ENCODE measurements at regions not wholly inside any gene's neighbourhood (a gene's known extent, or its start where the extent isn't known, plus 50 kb on each side); places are given as distances from the start of the nearest gene placed in this dataset.

GRCh38 chr21:25422610-25423608 lies 184.4 kb downstream of the MRPL39 start:
- DNase-seq (ENCODE audit: low read depth), result no peak

GRCh38 chr21:25421321-25422028 lies 185.8 kb downstream of the MRPL39 start:
- peak; percentile 34 for DNase-seq (ENCODE audit: low read depth)

DNA sequence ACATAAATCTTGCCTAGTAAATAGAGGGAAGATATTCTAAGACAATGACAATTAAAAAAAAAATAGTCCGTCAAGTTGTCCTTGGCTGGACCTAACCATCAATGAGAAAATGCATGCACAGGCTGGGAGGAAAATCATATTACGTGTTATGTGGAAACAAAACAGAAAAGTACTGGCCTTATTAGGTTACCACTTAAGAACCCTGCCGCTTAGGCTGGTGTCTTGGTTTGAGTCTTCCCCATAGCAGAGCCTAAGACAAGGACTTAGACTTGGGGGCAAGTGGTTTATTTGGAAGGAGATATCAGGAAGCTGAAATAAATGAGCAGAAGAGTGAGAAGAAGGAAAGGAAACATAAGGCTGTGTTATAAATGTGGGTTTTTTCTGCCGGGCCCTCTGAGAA lies 186.4 kb downstream of the MRPL39 start:
- DNase-seq (ENCODE audit: low read depth), result no peak

- DNase-seq (ENCODE audit: low read depth), result no peak
Observed at GRCh38 chr21:25416669-25417068, 190.6 kb downstream of the MRPL39 start.

DNA sequence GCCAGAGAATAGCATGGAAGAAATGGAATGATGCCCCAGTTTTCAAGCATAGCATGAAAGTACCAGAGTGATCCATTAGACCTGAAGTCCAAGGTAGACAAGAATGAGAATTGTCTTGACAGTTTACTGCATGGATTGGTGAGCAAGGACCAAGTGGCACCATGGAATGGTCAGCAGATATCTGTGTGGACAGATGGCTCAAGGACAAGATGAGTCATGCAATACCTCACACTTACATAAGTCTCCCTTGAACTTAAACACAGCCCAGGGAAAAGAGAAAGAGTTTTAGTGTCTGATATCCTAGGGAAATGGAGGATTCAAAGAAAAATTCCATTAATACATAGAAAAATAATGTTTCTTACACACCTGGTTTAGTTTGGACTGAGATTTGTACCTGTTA lies 195.2 kb downstream of the MRPL39 start:
- DNase-seq (ENCODE audit: low read depth), result no peak

DNA sequence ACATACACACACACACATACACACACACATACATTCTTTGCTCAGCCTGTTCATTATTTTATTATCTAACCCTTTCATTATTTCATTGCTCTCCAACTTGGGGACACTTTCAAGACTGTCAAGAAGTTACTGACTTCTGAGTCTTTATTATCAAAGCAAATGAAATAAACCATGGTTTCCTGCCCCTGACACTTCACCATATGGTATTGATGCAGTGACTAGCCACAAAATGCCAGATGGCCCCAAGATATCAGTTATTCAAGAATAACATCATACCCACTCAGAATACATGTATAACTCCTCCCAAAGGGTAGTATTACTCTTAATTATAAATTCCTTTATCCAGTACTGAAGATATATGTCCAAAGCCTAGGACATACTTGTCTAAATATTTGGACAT lies 197.3 kb downstream of the MRPL39 start:
- no peak for DNase-seq (ENCODE audit: low read depth)

DNA sequence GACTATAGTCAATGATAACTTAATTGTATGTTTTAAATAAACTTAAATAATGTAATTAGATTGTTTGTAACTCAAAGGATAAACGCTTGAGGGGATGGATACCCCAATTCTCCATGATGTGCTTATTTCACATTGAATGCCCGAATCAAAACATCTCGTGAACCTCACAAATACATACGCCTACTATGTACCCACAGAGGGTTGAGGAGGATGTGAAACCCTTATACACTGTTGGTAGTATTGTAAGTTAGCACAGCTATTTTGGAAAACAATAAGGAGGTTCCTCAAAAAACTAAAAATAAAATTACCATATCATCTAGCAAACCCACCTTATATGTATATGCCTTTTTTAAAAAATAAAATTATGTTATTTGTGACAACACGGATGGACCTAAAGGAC lies 198.6 kb downstream of the MRPL39 start:
- DNase-seq (ENCODE audit: low read depth), result no peak

GRCh38 chr21:25406887-25407579 lies 200.2 kb downstream of the MRPL39 start:
- DNase-seq (ENCODE audit: low read depth), result no peak

- no peak for DNase-seq (ENCODE audit: low read depth)
Observed at GRCh38 chr21:25405984-25406383, 201.3 kb downstream of the MRPL39 start.

GRCh38 chr21:25402134-25402961 lies 204.9 kb downstream of the MRPL39 start:
- no peak for DNase-seq (ENCODE audit: low read depth)

- no peak for DNase-seq (ENCODE audit: low read depth)
Observed at GRCh38 chr21:25400427-25400826, 206.9 kb downstream of the MRPL39 start.

DNA sequence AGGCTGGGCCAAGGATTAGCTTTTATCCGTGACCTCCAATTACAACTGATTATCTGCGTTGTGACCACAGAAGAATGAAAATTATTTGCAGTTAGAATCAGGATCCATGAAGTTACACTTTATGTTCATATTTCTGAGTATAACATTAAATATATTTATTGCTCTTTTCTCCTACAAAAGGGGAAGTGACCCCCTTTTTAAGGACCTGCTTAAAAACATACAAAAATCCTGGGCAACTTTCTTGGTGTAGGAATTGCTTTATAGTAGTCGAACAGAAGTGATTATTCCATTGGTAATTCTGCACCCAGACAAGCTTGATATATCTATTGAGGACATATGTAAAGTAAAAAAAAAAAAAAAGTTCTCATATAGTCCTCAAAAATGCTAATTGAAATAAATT lies 208.7 kb downstream of the MRPL39 start:
- no peak for DNase-seq (ENCODE audit: low read depth)

- peak; percentile 58 for DNase-seq (ENCODE audit: low read depth)
Observed at GRCh38 chr21:25396135-25396711, 211.1 kb downstream of the MRPL39 start.

DNA sequence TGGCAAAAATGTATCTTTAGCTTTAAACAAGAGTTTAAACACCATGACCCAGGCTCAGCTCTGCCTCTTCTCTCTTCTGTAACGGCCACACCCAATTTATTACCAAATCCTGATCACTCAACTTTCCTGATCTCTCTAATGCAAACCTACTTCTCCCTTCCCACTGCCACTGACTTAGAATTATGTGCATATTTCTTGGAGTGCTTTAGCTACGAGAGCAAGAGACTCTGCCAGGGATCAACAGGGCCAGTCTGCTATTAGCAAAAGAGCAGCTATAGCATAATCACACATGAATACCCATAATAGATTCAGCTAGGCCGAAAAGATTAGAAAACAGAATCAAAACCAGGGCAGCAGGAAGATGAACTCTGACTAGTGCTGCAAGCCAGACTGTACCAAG lies 215.5 kb downstream of the MRPL39 start:
- no peak for DNase-seq (ENCODE audit: low read depth)

DNA sequence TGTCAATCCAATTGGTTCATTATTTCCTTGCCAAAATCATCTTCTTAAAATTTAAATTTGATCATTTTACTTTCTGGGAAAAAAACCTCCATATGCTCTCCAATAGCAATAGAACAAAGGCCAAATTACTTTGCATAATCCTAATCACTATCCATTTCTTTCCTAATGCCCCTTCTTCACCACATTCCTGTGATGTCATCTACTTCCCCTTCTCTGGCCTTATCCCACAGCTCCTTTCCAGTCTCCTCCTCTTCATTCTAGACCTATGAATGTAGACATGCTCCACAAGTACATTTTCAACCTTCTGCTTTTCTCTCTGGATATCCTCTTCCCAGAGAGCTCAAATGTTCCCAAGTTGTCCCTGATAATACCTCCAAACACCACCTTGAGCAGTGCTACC lies 216.6 kb downstream of the MRPL39 start:
- DNase-seq (ENCODE audit: low read depth), result no peak

GRCh38 chr21:25387665-25388064 lies 219.6 kb downstream of the MRPL39 start:
- no peak for DNase-seq (ENCODE audit: low read depth)

DNA sequence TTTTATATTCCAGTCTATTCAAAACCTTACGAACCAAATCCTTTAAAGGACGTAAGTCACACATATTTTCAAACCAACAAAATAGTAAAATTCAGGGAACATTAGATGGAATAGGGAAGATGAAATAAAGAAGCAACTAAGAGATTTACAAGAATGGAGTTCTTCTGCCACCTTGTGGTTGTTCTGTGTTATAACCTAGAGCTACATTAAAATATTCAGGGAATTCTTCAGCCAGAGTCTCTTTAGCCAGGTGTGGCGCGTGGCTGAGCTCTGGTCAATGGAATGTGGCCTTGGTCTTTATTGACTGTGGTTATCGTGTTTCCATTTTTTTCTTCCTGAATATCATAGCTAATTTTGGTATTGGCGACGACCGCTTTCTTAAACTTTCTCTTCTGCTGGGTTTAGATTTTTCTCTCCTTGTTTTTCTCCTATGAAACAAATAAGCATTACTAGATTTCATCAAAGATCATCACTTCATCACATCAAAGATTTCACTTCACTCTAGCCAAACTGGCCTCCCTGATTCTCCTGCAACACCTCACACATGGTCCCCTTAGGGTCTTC lies 221.3 kb downstream of the MRPL39 start:
- DNase-seq (ENCODE audit: low read depth), result no peak

GRCh38 chr21:25385341-25385740 lies 221.9 kb downstream of the MRPL39 start:
- DNase-seq (ENCODE audit: low read depth), result no peak

- no peak for DNase-seq (ENCODE audit: low read depth)
Observed at GRCh38 chr21:25384782-25385181, 222.5 kb downstream of the MRPL39 start.

- no peak for DNase-seq (ENCODE audit: low read depth)
Observed at GRCh38 chr21:25383545-25383944, 223.7 kb downstream of the MRPL39 start.

DNA sequence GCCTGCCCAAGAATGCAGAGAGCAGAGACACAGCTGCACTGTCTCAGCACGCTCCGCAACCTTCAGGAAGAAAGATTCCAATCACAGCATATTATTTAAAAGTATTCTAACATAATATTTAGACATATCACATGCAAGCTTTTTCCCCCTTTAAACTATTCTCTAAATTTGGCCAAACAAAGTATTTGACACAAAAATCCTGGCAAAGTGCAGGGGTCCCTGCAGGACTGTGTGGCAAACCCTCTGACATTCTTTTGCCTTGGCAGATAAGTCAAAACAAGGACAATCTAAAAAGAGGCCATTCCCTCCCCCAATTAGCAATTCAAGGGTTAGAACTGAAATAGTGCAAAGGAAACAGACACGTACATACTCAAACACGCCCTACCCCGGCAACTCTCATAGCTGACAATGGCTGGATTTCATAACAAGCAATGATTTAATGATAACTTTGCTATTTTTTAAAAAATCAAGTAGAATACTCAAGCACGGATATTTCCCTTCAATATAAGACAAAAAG lies 225.3 kb downstream of the MRPL39 start:
- no peak for DNase-seq (ENCODE audit: low read depth)
